ENCODE measurements at regions not wholly inside any gene's neighbourhood (a gene's known extent, or its start where the extent isn't known, plus 50 kb on each side); places are given as distances from the start of the nearest gene placed in this dataset.

DNA sequence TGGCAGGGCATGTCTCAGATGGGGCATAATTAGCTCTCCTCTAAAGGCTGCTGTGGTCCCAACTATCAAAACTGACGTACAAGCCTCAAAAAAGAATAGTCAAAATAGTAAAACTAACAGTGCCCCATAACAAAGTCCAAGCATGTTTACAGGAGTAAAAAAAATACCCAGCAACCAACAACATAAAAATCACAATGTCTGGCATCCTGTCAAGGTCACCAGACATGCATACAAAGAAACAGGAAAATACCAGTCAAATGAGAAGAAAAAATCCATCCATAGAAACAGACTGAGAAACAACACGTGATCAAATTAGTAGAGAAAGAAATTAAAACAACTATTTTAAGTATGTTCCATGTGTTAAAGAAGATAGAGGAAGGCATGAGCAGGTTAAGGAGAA, 131.2 kb upstream of the C14orf180 start:
- TF ChIP-seq POLR2A (IDR thresholded peaks at IDR 0.05) (no peak), POLR2AphosphoS5 (IDR thresholded peaks at IDR 0.05) (no peak)
- TF ChIP-seq, protein P1, sequence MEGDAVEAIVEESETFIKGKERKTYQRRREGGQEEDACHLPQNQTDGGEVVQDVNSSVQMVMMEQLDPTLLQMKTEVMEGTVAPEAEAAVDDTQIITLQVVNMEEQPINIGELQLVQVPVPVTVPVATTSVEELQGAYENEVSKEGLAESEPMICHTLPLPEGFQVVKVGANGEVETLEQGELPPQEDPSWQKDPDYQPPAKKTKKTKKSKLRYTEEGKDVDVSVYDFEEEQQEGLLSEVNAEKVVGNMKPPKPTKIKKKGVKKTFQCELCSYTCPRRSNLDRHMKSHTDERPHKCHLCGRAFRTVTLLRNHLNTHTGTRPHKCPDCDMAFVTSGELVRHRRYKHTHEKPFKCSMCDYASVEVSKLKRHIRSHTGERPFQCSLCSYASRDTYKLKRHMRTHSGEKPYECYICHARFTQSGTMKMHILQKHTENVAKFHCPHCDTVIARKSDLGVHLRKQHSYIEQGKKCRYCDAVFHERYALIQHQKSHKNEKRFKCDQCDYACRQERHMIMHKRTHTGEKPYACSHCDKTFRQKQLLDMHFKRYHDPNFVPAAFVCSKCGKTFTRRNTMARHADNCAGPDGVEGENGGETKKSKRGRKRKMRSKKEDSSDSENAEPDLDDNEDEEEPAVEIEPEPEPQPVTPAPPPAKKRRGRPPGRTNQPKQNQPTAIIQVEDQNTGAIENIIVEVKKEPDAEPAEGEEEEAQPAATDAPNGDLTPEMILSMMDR (IDR thresholded peaks at IDR 0.05), result no peak
